ENCODE measurements at regions not wholly inside any gene's neighbourhood (a gene's known extent, or its start where the extent isn't known, plus 50 kb on each side); places are given as distances from the start of the nearest gene placed in this dataset.

DNA sequence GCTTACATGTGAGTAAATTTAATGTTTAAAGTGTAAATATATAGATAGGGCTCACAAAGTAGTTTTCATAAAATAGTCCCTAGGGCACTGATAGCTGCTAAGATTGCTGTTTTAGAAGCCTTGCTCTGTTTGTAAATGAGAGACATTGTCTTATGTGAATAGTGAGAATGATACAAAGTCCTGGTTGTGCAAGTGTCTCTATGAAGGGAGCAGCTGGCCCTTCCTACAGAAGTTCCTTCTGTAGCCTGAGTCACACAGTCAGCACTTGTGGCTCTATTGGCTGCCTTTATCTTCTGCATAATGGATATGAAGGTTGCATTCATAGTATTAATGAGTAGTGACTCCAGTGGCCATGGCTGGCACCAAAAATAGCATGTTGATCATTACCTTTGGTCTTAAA is 279.7 kb downstream of the OSR1 start:
- Histone ChIP-seq H3K9me3 (no peaks in the 10 kb centered on the region), H3K27me3 (no peaks in the 10 kb centered on the region), H3K36me3 (no peaks in the 10 kb centered on the region), H3K27ac (no peak overlapping the region), H3K4me3 (no peak overlapping the region), H3K4me1 (no peaks in the 10 kb centered on the region)
- no peak for DNase-seq
- intact Hi-C loops (cut with DNase I; ENCODE audit: low total_unique reads), result no loop called here
- TF ChIP-seq, protein P1, sequence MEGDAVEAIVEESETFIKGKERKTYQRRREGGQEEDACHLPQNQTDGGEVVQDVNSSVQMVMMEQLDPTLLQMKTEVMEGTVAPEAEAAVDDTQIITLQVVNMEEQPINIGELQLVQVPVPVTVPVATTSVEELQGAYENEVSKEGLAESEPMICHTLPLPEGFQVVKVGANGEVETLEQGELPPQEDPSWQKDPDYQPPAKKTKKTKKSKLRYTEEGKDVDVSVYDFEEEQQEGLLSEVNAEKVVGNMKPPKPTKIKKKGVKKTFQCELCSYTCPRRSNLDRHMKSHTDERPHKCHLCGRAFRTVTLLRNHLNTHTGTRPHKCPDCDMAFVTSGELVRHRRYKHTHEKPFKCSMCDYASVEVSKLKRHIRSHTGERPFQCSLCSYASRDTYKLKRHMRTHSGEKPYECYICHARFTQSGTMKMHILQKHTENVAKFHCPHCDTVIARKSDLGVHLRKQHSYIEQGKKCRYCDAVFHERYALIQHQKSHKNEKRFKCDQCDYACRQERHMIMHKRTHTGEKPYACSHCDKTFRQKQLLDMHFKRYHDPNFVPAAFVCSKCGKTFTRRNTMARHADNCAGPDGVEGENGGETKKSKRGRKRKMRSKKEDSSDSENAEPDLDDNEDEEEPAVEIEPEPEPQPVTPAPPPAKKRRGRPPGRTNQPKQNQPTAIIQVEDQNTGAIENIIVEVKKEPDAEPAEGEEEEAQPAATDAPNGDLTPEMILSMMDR (IDR thresholded peaks at IDR 0.05), result no peak

DNA sequence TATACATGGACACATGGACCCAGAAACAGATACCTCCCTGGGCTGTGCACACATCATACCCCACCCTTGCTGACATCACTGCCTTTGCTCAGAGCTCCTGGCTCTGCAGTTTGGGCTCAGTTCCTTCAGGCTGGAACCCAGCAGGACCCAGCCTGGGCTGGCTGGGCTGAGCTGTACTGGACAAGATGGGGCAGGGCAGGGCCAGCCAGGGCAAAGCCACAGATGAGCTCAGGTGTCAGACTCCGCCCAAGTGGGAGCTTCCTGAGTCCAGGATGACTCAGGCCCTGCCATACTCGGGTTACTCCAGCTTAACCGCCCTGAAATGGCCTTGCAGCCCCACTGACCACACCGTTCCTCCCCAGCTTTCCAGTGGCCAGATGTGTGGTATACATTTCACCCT is 284.9 kb downstream of the OSR1 start:
- intact Hi-C loops (cut with DNase I; ENCODE audit: low total_unique reads), result no loop called here
- TF ChIP-seq, protein P1 (IDR thresholded peaks at IDR 0.05), result no peak
- H3K4me1 ChIP-seq, result peaks cover 0 to 9% (median 4%) of the 10 kb centered on the region in 4 donors
- H3K36me3 ChIP-seq, result no peaks in the 10 kb centered on the region
- H3K4me3 ChIP-seq, result no peak overlapping the region
- no peak overlapping the region for H3K27ac ChIP-seq
- H3K27me3 ChIP-seq, result no peaks in the 10 kb centered on the region
- DNase-seq, result no peak
- H3K9me3 ChIP-seq, result no peaks in the 10 kb centered on the region

DNA sequence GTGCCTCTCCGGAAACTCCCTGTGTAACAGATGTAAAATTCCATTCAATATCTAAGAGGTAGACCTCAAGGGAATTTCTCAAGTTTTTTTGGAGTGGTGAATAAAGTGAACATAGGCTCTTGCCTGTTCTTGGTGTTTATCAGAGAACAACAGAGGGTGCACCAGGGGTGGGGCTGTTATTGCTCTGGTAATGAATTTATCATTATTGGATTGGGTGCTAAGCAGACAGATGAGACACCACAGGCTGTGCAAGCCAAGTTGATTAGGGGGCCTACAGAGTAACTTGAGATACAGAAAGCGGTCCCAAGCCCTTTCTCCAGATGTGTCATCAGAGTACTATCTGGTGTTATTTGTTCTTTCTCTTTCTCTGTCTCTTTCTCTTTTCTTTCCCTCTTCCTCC is 286.3 kb downstream of the OSR1 start:
- TF ChIP-seq, protein P1 (IDR thresholded peaks at IDR 0.05), result no peak
- no peaks in the 10 kb centered on the region for H3K36me3 ChIP-seq
- peaks cover 0 to 9% (median 4%) of the 10 kb centered on the region in 4 donors for H3K4me1 ChIP-seq
- intact Hi-C loops (cut with DNase I; ENCODE audit: low total_unique reads), result no loop called here
- H3K27ac ChIP-seq, result no peak overlapping the region
- H3K4me3 ChIP-seq, result no peak overlapping the region
- H3K9me3 ChIP-seq, result no peaks in the 10 kb centered on the region
- no peaks in the 10 kb centered on the region for H3K27me3 ChIP-seq
- no peak for DNase-seq

DNA sequence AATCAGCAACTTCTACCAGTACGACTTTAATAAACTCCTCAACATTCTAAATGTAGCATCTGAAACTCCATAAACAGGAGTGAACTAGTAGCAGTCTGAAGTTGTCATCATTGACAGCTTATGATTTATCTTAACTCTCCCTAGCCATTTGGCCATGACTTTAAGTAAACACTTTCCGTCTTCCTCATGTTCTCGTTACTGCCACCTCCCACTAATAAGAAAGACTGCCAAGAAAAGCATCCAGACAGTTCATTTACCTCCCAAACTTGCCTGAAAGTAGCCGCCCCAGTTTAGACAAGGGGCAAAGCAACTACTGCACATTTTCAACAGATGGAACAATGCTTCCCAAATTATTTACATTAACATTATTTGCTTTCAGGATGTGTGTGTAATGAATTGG is 287.5 kb downstream of the OSR1 start:
- intact Hi-C loops (cut with DNase I; ENCODE audit: low total_unique reads), result no loop called here

GRCh38 chr2:19068206-19068605 is 290.2 kb downstream of the OSR1 start:
- DNase-seq, result no peak
- no peaks in the 10 kb centered on the region for H3K36me3 ChIP-seq
- peaks cover 0 to 9% (median 4%) of the 10 kb centered on the region in 4 donors for H3K4me1 ChIP-seq
- TF ChIP-seq, protein P1 (IDR thresholded peaks at IDR 0.05), result no peak
- no peaks in the 10 kb centered on the region for H3K9me3 ChIP-seq
- H3K27ac ChIP-seq, result no peak overlapping the region
- intact Hi-C loops (cut with DNase I; ENCODE audit: low total_unique reads), result no loop called here
- H3K4me3 ChIP-seq, result no peak overlapping the region
- no peaks in the 10 kb centered on the region for H3K27me3 ChIP-seq

More for the DNA sequence above, 287.5 kb downstream of the OSR1 start:
- no peak for DNase-seq
- no peak overlapping the region for H3K4me3 ChIP-seq
- TF ChIP-seq, protein P1 (IDR thresholded peaks at IDR 0.05), result no peak
- H3K36me3 ChIP-seq, result no peaks in the 10 kb centered on the region
- no peaks in the 10 kb centered on the region for H3K27me3 ChIP-seq
- H3K9me3 ChIP-seq, result no peaks in the 10 kb centered on the region
- no peak overlapping the region for H3K27ac ChIP-seq
- H3K4me1 ChIP-seq, result peaks cover 0 to 9% (median 4%) of the 10 kb centered on the region in 4 donors

- Histone ChIP-seq H3K9me3 (no peaks in the 10 kb centered on the region), H3K4me1 (no peaks in the 10 kb centered on the region), H3K27ac (no peak overlapping the region), H3K4me3 (no peak overlapping the region), H3K27me3 (no peaks in the 10 kb centered on the region), H3K36me3 (no peaks in the 10 kb centered on the region)
- TF ChIP-seq, protein P1 (IDR thresholded peaks at IDR 0.05), result no peak
- intact Hi-C loops (cut with DNase I; ENCODE audit: low total_unique reads), result no loop called here
- no peak for DNase-seq
Observed at GRCh38 chr2:19062370-19062769, 296.1 kb downstream of the OSR1 start.
